ENCODE measurements at regions not wholly inside any gene's neighbourhood (a gene's known extent, or its start where the extent isn't known, plus 50 kb on each side); places are given as distances from the start of the nearest gene placed in this dataset.

DNA sequence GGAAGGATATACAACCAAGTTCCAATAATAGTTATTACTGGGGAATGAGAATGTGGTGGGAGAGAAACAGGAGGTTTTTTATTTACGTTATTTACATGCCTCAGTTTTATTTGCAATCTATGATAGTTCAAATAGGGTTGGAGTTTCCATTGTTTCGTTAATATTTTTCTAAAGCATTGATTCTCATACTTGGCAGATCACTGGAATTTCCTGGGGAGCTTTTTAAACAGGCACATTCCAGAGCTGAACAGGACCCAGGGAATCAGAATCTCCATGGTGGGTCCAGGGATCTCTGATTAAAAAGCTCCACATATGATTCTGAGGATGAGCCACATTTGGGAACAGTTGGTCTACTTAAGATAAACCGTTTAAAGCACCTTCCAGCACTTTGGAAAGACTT is 123.9 kb downstream of the IL20RB start:
- no peak for DNase-seq (ENCODE audit: low spot score)
- CTCF ChIA-PET: no interaction called here
- no peak overlapping the region for H3K27ac Mint-ChIP-seq
- H3K4me1 Mint-ChIP-seq: peaks cover 10% of the 10 kb centered on the region
- no peaks in the 10 kb centered on the region; the same call in 1 of the 2 replicates for H3K27me3 Mint-ChIP-seq (ENCODE audit: low read depth)
- POLR2A ChIA-PET: no interaction called here
- H3K9me3 Mint-ChIP-seq: peaks cover 13% of the 10 kb centered on the region
- no peaks in the 10 kb centered on the region for H3K36me3 Mint-ChIP-seq
- ATAC-seq: no peak
- TF ChIP-seq MYBL2 (CRISPR knock-in tag; IDR thresholded peaks at IDR 0.05) (no peak), KAT7 (CRISPR knock-in tag; IDR thresholded peaks at IDR 0.05; ENCODE audit: borderline replicate concordance) (no peak), TCF7 (CRISPR knock-in tag; IDR thresholded peaks at IDR 0.05; ENCODE audit: low read depth) (no peak)
- TF ChIP-seq, protein P1, sequence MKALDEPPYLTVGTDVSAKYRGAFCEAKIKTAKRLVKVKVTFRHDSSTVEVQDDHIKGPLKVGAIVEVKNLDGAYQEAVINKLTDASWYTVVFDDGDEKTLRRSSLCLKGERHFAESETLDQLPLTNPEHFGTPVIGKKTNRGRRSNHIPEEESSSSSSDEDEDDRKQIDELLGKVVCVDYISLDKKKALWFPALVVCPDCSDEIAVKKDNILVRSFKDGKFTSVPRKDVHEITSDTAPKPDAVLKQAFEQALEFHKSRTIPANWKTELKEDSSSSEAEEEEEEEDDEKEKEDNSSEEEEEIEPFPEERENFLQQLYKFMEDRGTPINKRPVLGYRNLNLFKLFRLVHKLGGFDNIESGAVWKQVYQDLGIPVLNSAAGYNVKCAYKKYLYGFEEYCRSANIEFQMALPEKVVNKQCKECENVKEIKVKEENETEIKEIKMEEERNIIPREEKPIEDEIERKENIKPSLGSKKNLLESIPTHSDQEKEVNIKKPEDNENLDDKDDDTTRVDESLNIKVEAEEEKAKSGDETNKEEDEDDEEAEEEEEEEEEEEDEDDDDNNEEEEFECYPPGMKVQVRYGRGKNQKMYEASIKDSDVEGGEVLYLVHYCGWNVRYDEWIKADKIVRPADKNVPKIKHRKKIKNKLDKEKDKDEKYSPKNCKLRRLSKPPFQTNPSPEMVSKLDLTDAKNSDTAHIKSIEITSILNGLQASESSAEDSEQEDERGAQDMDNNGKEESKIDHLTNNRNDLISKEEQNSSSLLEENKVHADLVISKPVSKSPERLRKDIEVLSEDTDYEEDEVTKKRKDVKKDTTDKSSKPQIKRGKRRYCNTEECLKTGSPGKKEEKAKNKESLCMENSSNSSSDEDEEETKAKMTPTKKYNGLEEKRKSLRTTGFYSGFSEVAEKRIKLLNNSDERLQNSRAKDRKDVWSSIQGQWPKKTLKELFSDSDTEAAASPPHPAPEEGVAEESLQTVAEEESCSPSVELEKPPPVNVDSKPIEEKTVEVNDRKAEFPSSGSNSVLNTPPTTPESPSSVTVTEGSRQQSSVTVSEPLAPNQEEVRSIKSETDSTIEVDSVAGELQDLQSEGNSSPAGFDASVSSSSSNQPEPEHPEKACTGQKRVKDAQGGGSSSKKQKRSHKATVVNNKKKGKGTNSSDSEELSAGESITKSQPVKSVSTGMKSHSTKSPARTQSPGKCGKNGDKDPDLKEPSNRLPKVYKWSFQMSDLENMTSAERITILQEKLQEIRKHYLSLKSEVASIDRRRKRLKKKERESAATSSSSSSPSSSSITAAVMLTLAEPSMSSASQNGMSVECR (CRISPR knock-in tag; IDR thresholded peaks at IDR 0.05; ENCODE audit: borderline replicate concordance): no peak
- TF ChIP-seq, protein P2, sequence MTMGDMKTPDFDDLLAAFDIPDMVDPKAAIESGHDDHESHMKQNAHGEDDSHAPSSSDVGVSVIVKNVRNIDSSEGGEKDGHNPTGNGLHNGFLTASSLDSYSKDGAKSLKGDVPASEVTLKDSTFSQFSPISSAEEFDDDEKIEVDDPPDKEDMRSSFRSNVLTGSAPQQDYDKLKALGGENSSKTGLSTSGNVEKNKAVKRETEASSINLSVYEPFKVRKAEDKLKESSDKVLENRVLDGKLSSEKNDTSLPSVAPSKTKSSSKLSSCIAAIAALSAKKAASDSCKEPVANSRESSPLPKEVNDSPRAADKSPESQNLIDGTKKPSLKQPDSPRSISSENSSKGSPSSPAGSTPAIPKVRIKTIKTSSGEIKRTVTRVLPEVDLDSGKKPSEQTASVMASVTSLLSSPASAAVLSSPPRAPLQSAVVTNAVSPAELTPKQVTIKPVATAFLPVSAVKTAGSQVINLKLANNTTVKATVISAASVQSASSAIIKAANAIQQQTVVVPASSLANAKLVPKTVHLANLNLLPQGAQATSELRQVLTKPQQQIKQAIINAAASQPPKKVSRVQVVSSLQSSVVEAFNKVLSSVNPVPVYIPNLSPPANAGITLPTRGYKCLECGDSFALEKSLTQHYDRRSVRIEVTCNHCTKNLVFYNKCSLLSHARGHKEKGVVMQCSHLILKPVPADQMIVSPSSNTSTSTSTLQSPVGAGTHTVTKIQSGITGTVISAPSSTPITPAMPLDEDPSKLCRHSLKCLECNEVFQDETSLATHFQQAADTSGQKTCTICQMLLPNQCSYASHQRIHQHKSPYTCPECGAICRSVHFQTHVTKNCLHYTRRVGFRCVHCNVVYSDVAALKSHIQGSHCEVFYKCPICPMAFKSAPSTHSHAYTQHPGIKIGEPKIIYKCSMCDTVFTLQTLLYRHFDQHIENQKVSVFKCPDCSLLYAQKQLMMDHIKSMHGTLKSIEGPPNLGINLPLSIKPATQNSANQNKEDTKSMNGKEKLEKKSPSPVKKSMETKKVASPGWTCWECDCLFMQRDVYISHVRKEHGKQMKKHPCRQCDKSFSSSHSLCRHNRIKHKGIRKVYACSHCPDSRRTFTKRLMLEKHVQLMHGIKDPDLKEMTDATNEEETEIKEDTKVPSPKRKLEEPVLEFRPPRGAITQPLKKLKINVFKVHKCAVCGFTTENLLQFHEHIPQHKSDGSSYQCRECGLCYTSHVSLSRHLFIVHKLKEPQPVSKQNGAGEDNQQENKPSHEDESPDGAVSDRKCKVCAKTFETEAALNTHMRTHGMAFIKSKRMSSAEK (CRISPR knock-in tag; IDR thresholded peaks at IDR 0.05; ENCODE audit: borderline replicate concordance): no peak
- no peak overlapping the region for H3K4me3 Mint-ChIP-seq

DNA sequence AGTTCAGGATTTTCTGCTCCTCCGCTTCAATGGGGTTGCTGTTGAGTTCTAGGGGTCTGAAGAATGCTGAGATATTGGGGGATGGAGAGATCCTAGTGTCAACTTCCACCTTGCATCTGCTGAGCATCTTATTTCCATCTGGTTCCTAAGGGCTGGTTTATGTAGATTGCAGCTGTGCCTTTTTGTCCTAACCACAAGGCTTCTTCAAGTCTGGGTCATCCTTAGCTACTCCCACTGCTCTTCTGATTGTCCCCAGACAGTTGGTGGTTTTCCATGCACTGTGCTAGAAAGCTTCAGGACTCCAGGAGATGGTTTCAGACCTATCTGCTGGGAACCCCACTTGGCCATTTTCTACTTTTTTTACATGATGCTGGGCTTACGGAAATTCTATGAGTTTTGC is 125.0 kb downstream of the IL20RB start:
- ChIA-PET POLR2A (no interaction called here), CTCF (interaction anchor here (1.7 kb wide), 1 partner anchor 50 kb away, joined by 4 read pairs; no protein-coding TSS in a partner anchor)
- peaks cover 13% of the 10 kb centered on the region for H3K9me3 Mint-ChIP-seq
- no peak overlapping the region for H3K27ac Mint-ChIP-seq
- H3K4me3 Mint-ChIP-seq: no peak overlapping the region
- TF ChIP-seq, protein P3, sequence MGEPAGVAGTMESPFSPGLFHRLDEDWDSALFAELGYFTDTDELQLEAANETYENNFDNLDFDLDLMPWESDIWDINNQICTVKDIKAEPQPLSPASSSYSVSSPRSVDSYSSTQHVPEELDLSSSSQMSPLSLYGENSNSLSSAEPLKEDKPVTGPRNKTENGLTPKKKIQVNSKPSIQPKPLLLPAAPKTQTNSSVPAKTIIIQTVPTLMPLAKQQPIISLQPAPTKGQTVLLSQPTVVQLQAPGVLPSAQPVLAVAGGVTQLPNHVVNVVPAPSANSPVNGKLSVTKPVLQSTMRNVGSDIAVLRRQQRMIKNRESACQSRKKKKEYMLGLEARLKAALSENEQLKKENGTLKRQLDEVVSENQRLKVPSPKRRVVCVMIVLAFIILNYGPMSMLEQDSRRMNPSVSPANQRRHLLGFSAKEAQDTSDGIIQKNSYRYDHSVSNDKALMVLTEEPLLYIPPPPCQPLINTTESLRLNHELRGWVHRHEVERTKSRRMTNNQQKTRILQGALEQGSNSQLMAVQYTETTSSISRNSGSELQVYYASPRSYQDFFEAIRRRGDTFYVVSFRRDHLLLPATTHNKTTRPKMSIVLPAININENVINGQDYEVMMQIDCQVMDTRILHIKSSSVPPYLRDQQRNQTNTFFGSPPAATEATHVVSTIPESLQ (CRISPR knock-in tag; IDR thresholded peaks at IDR 0.05): no peak
- TF ChIP-seq, protein P4, sequence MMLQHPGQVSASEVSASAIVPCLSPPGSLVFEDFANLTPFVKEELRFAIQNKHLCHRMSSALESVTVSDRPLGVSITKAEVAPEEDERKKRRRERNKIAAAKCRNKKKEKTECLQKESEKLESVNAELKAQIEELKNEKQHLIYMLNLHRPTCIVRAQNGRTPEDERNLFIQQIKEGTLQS (CRISPR knock-in tag; conservative IDR thresholded peaks at IDR 0.05): no peak
- TF ChIP-seq ZNF219 (CRISPR knock-in tag; IDR thresholded peaks at IDR 0.05; ENCODE audit: borderline replicate concordance) (no peak), CBFB (CRISPR knock-in tag; IDR thresholded peaks at IDR 0.05; ENCODE audit: low read depth) (no peak)
- TF ChIP-seq, protein P5, sequence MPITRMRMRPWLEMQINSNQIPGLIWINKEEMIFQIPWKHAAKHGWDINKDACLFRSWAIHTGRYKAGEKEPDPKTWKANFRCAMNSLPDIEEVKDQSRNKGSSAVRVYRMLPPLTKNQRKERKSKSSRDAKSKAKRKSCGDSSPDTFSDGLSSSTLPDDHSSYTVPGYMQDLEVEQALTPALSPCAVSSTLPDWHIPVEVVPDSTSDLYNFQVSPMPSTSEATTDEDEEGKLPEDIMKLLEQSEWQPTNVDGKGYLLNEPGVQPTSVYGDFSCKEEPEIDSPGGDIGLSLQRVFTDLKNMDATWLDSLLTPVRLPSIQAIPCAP (CRISPR knock-in tag; IDR thresholded peaks at IDR 0.05): no peak
- TF ChIP-seq, protein P6, sequence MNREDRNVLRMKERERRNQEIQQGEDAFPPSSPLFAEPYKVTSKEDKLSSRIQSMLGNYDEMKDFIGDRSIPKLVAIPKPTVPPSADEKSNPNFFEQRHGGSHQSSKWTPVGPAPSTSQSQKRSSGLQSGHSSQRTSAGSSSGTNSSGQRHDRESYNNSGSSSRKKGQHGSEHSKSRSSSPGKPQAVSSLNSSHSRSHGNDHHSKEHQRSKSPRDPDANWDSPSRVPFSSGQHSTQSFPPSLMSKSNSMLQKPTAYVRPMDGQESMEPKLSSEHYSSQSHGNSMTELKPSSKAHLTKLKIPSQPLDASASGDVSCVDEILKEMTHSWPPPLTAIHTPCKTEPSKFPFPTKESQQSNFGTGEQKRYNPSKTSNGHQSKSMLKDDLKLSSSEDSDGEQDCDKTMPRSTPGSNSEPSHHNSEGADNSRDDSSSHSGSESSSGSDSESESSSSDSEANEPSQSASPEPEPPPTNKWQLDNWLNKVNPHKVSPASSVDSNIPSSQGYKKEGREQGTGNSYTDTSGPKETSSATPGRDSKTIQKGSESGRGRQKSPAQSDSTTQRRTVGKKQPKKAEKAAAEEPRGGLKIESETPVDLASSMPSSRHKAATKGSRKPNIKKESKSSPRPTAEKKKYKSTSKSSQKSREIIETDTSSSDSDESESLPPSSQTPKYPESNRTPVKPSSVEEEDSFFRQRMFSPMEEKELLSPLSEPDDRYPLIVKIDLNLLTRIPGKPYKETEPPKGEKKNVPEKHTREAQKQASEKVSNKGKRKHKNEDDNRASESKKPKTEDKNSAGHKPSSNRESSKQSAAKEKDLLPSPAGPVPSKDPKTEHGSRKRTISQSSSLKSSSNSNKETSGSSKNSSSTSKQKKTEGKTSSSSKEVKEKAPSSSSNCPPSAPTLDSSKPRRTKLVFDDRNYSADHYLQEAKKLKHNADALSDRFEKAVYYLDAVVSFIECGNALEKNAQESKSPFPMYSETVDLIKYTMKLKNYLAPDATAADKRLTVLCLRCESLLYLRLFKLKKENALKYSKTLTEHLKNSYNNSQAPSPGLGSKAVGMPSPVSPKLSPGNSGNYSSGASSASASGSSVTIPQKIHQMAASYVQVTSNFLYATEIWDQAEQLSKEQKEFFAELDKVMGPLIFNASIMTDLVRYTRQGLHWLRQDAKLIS (CRISPR knock-in tag; IDR thresholded peaks at IDR 0.05; ENCODE audit: borderline replicate concordance): no peak
- TF ChIP-seq, protein P7, sequence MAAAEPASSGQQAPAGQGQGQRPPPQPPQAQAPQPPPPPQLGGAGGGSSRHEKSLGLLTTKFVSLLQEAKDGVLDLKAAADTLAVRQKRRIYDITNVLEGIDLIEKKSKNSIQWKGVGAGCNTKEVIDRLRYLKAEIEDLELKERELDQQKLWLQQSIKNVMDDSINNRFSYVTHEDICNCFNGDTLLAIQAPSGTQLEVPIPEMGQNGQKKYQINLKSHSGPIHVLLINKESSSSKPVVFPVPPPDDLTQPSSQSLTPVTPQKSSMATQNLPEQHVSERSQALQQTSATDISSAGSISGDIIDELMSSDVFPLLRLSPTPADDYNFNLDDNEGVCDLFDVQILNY (CRISPR knock-in tag; IDR thresholded peaks at IDR 0.05): no peak
- H3K36me3 Mint-ChIP-seq: no peaks in the 10 kb centered on the region
- ATAC-seq (no peak), DNase-seq (ENCODE audit: low spot score) (no peak)
- peaks cover 10% of the 10 kb centered on the region for H3K4me1 Mint-ChIP-seq
- H3K27me3 Mint-ChIP-seq (ENCODE audit: low read depth): no peaks in the 10 kb centered on the region; the same call in 1 of the 2 replicates

All from WTC11 (cell line).